ENCODE measurements at regions not wholly inside any gene's neighbourhood (a gene's known extent, or its start where the extent isn't known, plus 50 kb on each side); places are given as distances from the start of the nearest gene placed in this dataset.
"Not testable (repeated sequence)": the region's sequence is repeated elsewhere in the genome, so short reads cannot be mapped to it uniquely, and the experiment has no call there.

- TF ChIP-seq CTCF, POLR2A, EP300 (IDR thresholded peaks at IDR 0.05): not testable (repeated sequence)
These were observed 234.2 kb downstream of the SHCBP1 start for GRCh38 chr16:46386805-46387620.
